ENCODE measurements at regions not wholly inside any gene's neighbourhood (a gene's known extent, or its start where the extent isn't known, plus 50 kb on each side); places are given as distances from the start of the nearest gene placed in this dataset.

GRCh38 chr5:142473038-142473437, 148.2 kb upstream of the SPRY4 start:
- DNase-seq = no peak

GRCh38 chr5:142472306-142472951, 147.6 kb upstream of the SPRY4 start:
- DNase-seq = peak; percentile 42 to 54

DNA sequence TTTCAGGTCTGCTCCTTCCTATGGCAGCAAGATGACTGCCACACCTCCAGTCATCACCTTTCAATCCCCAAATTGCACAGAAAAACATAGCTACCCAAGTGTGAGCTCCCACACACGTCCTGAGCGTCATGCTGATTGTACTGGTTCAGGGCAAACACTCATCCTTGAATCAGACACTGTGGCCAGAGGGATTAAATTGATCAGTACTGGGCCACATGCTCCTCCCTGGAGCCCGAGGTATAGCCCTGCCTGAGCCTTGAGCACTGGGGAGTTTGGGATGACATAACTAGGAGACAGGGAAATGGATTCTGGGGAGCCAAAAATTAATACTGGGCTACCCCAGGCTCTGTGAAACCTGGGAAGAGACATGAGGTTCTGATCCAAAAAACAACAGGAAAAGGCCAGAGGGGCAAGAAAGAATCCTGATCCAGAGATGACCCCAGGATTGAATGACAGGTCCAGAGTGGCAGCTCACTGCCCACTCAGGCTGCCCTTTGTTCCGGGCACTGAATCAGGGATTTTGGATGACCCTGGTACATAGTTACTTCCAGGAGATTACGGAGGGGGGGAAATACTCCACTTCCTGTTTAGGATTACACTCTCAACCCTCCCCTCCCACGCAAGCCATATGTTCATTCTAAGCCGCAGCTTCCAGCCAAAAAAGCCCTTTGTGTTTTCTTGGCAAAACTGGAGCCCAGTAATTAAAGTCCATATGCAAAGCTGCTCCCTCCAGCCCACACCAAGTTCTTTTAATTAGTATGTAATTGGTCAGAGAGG, 141.6 kb upstream of the SPRY4 start:
- no peak for DNase-seq

GRCh38 chr5:142465476-142465875, 140.7 kb upstream of the SPRY4 start:
- DNase-seq = no peak

DNA sequence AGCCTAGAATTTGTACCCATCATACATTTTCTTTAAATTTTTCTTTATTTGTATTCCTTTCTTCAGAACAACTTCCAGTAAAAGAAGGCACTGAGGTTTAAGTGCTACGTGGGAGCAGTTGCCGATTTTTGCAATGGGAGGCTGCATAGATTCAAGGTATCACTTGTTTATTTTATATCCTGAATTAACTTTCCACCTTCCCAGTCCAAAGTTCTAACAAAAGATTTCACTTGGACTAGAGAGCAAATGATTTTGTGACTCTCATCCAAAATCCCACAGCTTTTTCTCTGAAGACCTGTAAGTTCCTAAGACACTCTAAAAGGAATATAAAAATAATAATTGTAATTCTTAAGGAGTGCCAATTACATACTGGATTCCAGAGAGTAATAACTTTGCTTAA, 139.1 kb upstream of the SPRY4 start:
- DNase-seq = no peak

GRCh38 chr5:142461028-142461590, 136.3 kb upstream of the SPRY4 start:
- DNase-seq = no peak

DNA sequence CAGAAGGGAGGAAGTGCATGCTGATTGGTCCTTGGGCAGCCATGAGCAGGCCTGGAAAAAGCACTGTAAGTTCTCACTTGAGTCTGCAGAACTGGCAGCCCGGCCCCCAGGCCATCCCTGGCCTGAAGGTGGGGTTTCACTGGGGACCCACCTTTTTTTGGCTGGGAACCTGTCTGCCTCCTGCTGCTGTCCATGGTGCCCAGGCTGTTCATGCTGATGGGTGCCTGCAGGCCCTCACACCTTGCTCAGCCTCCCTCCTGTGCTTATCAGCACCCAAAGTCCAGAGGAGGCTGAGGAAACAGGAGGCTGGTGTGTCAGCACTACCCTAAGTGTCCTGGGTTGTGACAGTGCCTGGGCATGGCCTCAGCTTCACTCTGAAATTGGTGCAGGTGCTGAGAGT, 134.4 kb upstream of the SPRY4 start:
- DNase-seq = no peak

DNA sequence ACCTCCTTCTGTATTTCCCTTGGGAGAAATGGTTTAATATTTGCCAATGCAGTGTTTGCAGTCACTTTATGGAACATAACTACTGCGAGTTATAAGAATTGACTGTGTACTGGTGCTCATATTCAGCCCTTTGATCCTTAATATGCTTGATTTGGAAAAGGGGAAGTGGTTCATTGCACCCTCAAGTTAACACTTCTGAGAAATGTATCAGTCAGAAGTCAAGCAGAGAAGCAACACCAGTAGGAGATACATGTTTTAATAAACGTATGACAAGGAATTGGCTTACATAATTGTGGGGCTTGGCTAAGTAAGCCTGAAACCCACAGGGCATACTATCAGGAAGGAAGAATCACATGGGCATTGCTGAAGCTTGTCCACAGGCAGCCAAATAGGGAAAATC, 131.0 kb upstream of the SPRY4 start:
- no peak for DNase-seq

GRCh38 chr5:142453932-142454331, 129.1 kb upstream of the SPRY4 start:
- no peak for DNase-seq

DNA sequence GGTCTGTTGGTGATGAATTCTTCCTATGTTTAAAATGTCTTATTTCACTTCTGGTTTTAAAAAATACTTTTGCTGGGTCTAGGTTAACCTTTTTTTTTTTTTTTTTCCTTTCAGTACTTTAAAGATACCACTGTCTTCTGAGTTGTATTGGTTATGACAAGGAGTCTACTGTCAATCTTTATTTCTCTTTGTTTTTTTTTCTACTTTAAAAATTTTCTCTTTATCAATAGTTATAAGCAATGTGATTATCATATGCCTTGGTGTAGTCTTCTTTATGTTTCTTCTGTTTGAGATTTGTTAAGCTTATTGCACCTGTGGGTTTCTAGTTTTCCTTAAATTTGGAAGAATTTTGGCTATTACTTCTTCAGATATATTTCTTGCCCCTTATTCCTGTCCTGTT, 125.6 kb upstream of the SPRY4 start:
- no peak for DNase-seq

- no peak for DNase-seq
Measured at GRCh38 chr5:142447887-142448286, 123.1 kb upstream of the SPRY4 start.

- no peak for DNase-seq
Measured at GRCh38 chr5:142446960-142447279, 122.1 kb upstream of the SPRY4 start.

DNA sequence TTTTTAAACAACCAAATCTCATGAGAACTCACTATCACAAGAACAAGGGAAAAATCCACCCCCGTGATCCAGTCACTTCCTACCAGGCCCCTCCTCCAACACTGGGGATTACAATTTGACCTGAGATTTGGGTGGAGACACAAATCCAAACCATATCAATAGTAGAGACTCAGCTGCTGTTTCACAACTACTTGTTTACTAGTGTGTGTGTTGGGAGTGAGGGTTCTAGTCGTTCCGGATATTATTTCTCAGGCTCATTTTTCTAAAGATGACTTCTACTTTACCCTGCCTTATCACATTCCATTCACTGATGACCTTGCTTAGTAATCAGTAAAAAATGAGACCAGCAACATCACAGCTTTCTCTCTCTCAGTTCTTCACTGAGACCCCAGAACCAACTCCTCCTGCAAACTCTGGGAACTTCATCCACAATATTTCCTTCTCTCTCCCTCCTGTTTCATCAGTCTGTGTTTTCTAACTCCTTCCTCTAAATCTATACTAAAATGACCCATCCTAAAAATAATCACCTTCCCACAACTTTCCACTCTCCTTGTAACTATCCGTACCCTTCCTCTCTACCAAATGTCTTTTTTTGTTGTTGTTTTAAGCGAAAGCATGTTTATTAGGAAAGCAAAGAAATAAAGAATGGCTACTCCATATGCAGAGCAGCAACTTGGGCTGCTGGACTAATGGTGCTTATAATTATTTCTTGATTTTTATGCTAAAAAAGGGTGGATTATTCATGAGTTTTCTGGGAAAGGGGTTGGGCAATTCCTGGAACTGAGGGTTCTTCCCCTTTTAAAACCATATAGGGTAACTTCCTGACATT, 121.5 kb upstream of the SPRY4 start:
- no peak for DNase-seq

GRCh38 chr5:142445266-142445665, 120.4 kb upstream of the SPRY4 start:
- no peak for DNase-seq

- DNase-seq = no peak
Measured at GRCh38 chr5:142441616-142442015, 116.8 kb upstream of the SPRY4 start.

DNA sequence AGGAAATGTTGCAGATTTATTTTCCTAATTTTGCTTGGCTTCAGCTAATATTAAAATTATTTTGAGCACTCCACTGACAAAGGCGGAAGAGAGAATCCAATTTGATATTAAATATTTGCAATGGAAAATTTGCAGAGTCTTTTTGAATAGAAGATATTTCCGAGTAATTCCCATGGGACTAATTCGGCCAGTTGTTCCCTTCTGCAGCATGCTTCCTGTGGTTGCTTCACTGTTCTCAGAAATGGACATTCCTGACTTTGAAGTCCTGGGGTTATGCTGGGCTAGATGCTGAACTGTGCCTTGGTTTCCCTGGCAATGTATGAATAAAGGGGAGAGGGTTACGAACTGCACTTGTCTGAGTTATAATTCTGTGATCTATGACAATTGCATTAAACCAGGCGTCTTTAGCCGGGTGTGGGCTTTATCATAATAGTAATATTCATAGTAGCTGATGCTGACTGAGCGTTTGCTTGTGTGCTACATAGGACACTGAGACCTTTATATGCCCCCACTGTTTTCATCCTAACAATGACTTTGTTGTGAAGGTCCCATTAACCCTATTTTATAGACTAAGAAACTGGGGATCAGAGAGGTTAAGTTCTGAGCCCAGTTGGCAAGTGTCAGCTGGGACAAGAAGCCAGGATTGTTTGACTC, 114.5 kb upstream of the SPRY4 start:
- no peak for DNase-seq

DNA sequence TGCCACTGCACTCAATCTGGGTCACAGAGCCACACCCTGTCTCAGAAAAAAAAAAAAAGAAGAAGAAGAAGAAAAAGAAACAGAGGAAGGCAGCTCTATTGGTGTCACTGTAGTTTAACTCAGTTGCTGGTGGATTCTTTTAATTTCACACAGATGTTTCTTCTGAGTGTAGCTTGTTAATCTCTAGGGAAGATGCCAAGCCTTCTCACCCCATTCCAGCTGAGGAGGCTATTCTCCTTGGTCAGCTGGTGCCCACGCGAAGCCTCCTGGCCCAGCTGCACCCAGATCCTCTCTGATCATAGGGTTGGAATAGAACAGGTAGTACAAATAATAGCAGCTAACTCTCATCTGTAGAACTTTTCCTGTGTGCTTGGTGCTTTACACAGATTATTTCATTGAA, 113.8 kb upstream of the SPRY4 start:
- DNase-seq = no peak

- DNase-seq = no peak
Measured at GRCh38 chr5:142437563-142437962, 112.7 kb upstream of the SPRY4 start.

DNA sequence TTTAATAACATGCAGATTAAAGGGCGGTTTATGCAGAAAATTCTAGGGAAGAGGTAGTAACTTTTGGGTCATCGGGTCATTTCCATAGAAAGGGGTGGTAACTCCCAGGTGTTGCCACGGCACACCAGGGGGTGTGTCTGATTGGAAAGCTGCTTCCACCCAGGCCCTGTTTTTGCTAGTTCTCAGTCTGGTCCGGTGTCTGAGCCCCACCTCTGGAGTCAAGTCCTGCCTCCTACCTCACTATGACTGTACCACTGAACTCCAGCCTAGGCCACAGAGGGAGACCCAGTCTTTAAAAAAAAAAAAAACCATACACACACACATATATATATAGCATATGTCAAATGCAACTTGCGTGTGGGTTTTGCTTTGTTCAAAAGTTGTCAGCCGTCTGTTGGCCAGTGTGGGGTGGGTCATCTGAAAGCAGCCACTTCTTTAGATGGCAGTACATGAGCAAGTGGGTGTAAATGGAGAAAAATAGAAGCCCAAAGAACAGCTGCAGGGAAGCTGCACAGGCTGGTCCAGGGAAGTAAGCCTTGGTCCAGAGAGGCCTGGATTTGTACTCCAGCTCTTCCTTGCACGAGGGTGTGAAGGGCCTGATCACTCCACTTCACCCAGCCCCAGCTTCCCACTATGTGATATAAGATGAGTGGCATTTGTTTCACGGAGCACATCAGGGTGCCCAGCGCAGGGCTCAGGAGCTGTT, 110.7 kb upstream of the SPRY4 start:
- no peak for DNase-seq

DNA sequence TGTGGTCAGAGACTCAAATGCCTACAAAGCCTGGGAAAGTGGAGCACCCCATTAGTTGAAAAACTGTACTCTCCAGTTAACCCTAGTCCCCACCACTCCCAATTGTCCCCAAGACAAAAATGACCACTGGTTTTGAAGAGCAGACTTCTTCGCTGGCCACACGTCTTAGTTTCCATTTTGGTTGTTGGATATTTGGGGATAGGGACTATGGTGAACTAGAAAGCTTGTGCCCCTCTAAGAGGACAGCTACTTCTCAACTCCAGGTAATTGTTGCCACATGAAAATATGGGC, 109.4 kb upstream of the SPRY4 start:
- no peak for DNase-seq

- no peak for DNase-seq
Measured at GRCh38 chr5:142433526-142434321, 108.9 kb upstream of the SPRY4 start.

- peak; percentile 29 to 40 for DNase-seq
Measured at GRCh38 chr5:142432961-142433360, 108.1 kb upstream of the SPRY4 start.

All from activated CD4-positive, alpha-beta T cell treated with anti-CD3 and anti-CD28 coated beads, Interleukin-2, amount 50 U/mL, for 4 hours (primary cell).